ENCODE measurements at regions not wholly inside any gene's neighbourhood (a gene's known extent, or its start where the extent isn't known, plus 50 kb on each side); places are given as distances from the start of the nearest gene placed in this dataset.
"Not testable (repeated sequence)": the region's sequence is repeated elsewhere in the genome, so short reads cannot be mapped to it uniquely, and the experiment has no call there.

DNA sequence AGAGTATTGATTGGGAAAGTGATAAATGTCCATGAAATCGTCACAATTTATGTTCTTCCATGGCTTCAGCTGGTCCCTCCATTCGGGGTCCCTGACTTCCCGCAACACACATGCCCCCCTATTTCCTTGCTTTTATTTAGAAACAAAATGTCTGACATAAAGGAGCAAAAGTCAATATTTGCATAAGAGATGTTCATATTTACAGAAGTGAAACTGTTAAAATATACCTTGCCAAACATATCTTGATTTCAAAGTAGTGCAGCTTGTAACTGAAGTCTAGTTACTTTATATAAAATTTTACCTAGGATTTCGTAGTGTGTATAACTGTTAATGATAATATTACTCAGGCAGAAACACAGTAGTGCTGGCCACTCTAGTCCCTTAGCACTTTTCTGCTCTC, 548.9 kb upstream of the ADGRB3 start:
- peaks cover 5% of the 10 kb centered on the region for H3K36me3 ChIP-seq (replicated peaks; ENCODE audit: low read depth, low read length)
- no peak overlapping the region for H3K9ac ChIP-seq (ENCODE audit: low read length)
- no peaks in the 10 kb centered on the region for H3K27me3 ChIP-seq (ENCODE audit: low read depth, low read length)
- no peak overlapping the region for H3K27ac ChIP-seq (ENCODE audit: low read length)
- H2AFZ ChIP-seq (ENCODE audit: low read depth, low read length) = no peak overlapping the region
- H4K20me1 ChIP-seq (ENCODE audit: insufficient read depth, low read length) = no peaks in the 10 kb centered on the region
- no peaks in the 10 kb centered on the region for H3K79me2 ChIP-seq (ENCODE audit: low read length)
- no peaks in the 10 kb centered on the region for H3K9me3 ChIP-seq (ENCODE audit: insufficient read depth, low read length)
- peaks cover 20% of the 10 kb centered on the region for H3K4me1 ChIP-seq (ENCODE audit: low read length)
- no peak overlapping the region for H3K4me2 ChIP-seq (ENCODE audit: low read length)
- TF ChIP-seq, protein P1, sequence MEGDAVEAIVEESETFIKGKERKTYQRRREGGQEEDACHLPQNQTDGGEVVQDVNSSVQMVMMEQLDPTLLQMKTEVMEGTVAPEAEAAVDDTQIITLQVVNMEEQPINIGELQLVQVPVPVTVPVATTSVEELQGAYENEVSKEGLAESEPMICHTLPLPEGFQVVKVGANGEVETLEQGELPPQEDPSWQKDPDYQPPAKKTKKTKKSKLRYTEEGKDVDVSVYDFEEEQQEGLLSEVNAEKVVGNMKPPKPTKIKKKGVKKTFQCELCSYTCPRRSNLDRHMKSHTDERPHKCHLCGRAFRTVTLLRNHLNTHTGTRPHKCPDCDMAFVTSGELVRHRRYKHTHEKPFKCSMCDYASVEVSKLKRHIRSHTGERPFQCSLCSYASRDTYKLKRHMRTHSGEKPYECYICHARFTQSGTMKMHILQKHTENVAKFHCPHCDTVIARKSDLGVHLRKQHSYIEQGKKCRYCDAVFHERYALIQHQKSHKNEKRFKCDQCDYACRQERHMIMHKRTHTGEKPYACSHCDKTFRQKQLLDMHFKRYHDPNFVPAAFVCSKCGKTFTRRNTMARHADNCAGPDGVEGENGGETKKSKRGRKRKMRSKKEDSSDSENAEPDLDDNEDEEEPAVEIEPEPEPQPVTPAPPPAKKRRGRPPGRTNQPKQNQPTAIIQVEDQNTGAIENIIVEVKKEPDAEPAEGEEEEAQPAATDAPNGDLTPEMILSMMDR (IDR thresholded peaks at IDR 0.05; ENCODE audit: low read depth, low read length) = no peak
- no peak for TF ChIP-seq EZH2phosphoT487 (IDR thresholded peaks at IDR 0.05; ENCODE audit: low read depth)
- no peak overlapping the region for H3K4me3 ChIP-seq (ENCODE audit: low read length)

DNA sequence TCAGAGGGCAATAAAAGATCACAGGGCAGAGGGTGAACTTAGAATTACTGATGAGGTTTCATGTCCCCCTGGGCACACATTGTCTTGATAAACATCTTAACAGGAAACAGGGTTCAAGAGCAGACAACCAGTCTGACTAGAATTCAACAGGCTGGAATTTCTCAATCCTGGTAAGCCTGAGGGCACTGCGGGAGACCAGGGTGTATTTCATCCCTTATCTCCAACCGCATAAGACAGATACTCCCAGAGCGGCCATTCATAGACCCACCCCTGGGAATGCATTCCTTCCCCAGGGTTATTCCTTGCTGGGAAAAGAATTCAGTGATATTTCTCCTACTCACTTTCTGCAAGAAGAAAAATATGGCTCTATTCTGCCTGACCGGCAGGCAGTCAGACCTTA, 549.5 kb upstream of the ADGRB3 start:
- H4K20me1 ChIP-seq (ENCODE audit: insufficient read depth, low read length); H3K9ac ChIP-seq (ENCODE audit: low read length); H3K27me3 ChIP-seq (ENCODE audit: low read depth, low read length); H3K4me3 ChIP-seq (ENCODE audit: low read length); H3K4me2 ChIP-seq (ENCODE audit: low read length); H2AFZ ChIP-seq (ENCODE audit: low read depth, low read length); H3K36me3 ChIP-seq (replicated peaks; ENCODE audit: low read depth, low read length); H3K79me2 ChIP-seq (ENCODE audit: low read length); H3K27ac ChIP-seq (ENCODE audit: low read length); H3K9me3 ChIP-seq (ENCODE audit: insufficient read depth, low read length): not testable (repeated sequence)
- H3K4me1 ChIP-seq (ENCODE audit: low read length) = peaks cover 20% of the 10 kb centered on the region

DNA sequence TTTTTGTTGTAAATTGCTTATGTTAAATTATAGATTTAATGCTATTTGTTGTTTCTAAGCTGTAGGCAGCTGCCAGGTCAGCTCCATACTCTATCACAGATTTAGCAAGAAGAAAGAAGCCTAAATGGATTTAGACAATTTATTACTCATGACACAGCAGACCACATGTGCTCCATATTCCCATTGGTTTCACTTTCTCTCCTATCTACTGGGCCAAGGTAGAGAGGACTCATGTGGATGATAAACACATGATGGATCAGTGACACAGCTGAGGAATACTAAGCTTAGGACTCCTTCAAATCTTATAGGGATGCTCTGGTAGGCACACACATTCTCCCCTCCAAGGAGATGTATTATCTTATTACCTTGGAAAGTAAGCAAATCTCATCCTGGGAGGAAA, 553.0 kb upstream of the ADGRB3 start:
- H4K20me1 ChIP-seq (ENCODE audit: insufficient read depth, low read length) = no peaks in the 10 kb centered on the region
- H3K27me3 ChIP-seq (ENCODE audit: low read depth, low read length) = no peaks in the 10 kb centered on the region
- no peak overlapping the region for H3K4me2 ChIP-seq (ENCODE audit: low read length)
- no peak for TF ChIP-seq EZH2phosphoT487 (IDR thresholded peaks at IDR 0.05; ENCODE audit: low read depth)
- TF ChIP-seq, protein P1 (IDR thresholded peaks at IDR 0.05; ENCODE audit: low read depth, low read length) = no peak
- H3K4me3 ChIP-seq (ENCODE audit: low read length) = no peak overlapping the region
- H3K79me2 ChIP-seq (ENCODE audit: low read length) = no peaks in the 10 kb centered on the region
- no peak overlapping the region for H3K27ac ChIP-seq (ENCODE audit: low read length)
- peaks cover 5% of the 10 kb centered on the region for H3K36me3 ChIP-seq (replicated peaks; ENCODE audit: low read depth, low read length)
- peaks cover 12% of the 10 kb centered on the region for H3K4me1 ChIP-seq (ENCODE audit: low read length)
- H3K9ac ChIP-seq (ENCODE audit: low read length) = no peak overlapping the region
- no peaks in the 10 kb centered on the region for H3K9me3 ChIP-seq (ENCODE audit: insufficient read depth, low read length)
- no peak overlapping the region for H2AFZ ChIP-seq (ENCODE audit: low read depth, low read length)

DNA sequence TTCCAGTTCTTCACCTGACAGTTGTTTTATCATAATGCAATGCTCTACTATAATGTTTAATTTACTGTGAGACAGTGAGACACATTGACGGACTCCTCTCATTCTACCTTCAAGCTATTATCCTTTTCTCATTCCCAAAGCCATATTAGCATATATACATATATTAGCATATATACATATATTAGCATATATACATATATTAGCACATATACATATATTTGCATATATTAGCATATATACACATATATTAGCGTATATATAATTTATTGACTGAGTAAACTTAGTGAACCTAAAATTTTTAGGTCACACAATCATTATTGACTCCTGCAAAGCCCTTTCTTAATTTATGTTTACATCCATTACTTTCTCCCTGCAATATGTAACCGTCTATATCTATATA, 555.0 kb upstream of the ADGRB3 start:
- H3K9ac ChIP-seq (ENCODE audit: low read length) = no peak overlapping the region
- no peaks in the 10 kb centered on the region for H4K20me1 ChIP-seq (ENCODE audit: insufficient read depth, low read length)
- H3K27ac ChIP-seq (ENCODE audit: low read length) = no peak overlapping the region
- H3K4me2 ChIP-seq (ENCODE audit: low read length) = no peak overlapping the region
- no peaks in the 10 kb centered on the region for H3K9me3 ChIP-seq (ENCODE audit: insufficient read depth, low read length)
- no peaks in the 10 kb centered on the region for H3K36me3 ChIP-seq (replicated peaks; ENCODE audit: low read depth, low read length)
- H3K27me3 ChIP-seq (ENCODE audit: low read depth, low read length) = no peaks in the 10 kb centered on the region
- no peak overlapping the region for H3K4me3 ChIP-seq (ENCODE audit: low read length)
- no peak overlapping the region for H2AFZ ChIP-seq (ENCODE audit: low read depth, low read length)
- H3K79me2 ChIP-seq (ENCODE audit: low read length) = no peaks in the 10 kb centered on the region
- 0 out of 2 replicates have a peak, but pooled peaks cover 4% of the 10 kb centered on the region for H3K4me1 ChIP-seq (ENCODE audit: low read length)
- TF ChIP-seq, protein P1 (IDR thresholded peaks at IDR 0.05; ENCODE audit: low read depth, low read length) = no peak
- TF ChIP-seq EZH2phosphoT487 (IDR thresholded peaks at IDR 0.05; ENCODE audit: low read depth) = no peak

DNA sequence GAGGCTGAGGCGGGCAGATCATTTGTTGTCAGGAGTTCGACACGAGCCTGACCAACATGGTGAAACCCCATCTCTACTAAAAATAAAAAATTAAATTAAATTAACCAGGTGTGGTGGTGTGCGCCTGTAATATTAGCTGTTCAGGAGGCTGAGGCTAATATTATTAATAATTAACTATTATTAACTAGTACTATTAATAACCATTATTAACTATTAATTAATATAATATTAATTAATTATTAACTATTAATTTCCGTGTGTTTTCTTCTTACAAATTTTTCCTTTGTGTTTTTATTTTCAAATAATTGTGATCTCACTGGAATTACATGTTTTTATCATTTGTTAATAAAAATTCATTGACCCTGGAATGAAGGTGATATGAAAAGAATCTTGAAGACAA, 557.4 kb upstream of the ADGRB3 start:
- H3K4me1 ChIP-seq (ENCODE audit: low read length) = 0 out of 2 replicates have a peak, but pooled peaks cover 4% of the 10 kb centered on the region
- H3K4me3 ChIP-seq (ENCODE audit: low read length) = no peak overlapping the region
- no peak overlapping the region for H3K9ac ChIP-seq (ENCODE audit: low read length)
- H3K36me3 ChIP-seq (replicated peaks; ENCODE audit: low read depth, low read length) = no peaks in the 10 kb centered on the region
- H3K79me2 ChIP-seq (ENCODE audit: low read length) = no peaks in the 10 kb centered on the region
- H3K27me3 ChIP-seq (ENCODE audit: low read depth, low read length) = no peaks in the 10 kb centered on the region
- no peaks in the 10 kb centered on the region for H3K9me3 ChIP-seq (ENCODE audit: insufficient read depth, low read length)
- H2AFZ ChIP-seq (ENCODE audit: low read depth, low read length) = no peak overlapping the region
- H4K20me1 ChIP-seq (ENCODE audit: insufficient read depth, low read length) = no peaks in the 10 kb centered on the region
- H3K27ac ChIP-seq (ENCODE audit: low read length) = no peak overlapping the region
- no peak for TF ChIP-seq EZH2phosphoT487 (IDR thresholded peaks at IDR 0.05; ENCODE audit: low read depth)
- TF ChIP-seq, protein P1 (IDR thresholded peaks at IDR 0.05; ENCODE audit: low read depth, low read length) = no peak
- no peak overlapping the region for H3K4me2 ChIP-seq (ENCODE audit: low read length)
